DMS79 treated with DMSO at 0.1 percent for 48 hours (cell line): ENCODE measurements at regions not wholly inside any gene's neighbourhood (a gene's known extent, or its start where the extent isn't known, plus 50 kb on each side); places are given as distances from the start of the nearest gene placed in this dataset.

Experiments
- DNase-seq: peaks from one replicate; lab custom pipeline; 2025; lab: John Stamatoyannopoulos, UW

GRCh38 chr3:116767726-116768125 is 58.1 kb downstream of the TUSC7 start:
- DNase-seq = no peak

- peak; percentile 82 for DNase-seq
Observed at GRCh38 chr3:116770815-116771450, 61.4 kb downstream of the TUSC7 start.

DNA sequence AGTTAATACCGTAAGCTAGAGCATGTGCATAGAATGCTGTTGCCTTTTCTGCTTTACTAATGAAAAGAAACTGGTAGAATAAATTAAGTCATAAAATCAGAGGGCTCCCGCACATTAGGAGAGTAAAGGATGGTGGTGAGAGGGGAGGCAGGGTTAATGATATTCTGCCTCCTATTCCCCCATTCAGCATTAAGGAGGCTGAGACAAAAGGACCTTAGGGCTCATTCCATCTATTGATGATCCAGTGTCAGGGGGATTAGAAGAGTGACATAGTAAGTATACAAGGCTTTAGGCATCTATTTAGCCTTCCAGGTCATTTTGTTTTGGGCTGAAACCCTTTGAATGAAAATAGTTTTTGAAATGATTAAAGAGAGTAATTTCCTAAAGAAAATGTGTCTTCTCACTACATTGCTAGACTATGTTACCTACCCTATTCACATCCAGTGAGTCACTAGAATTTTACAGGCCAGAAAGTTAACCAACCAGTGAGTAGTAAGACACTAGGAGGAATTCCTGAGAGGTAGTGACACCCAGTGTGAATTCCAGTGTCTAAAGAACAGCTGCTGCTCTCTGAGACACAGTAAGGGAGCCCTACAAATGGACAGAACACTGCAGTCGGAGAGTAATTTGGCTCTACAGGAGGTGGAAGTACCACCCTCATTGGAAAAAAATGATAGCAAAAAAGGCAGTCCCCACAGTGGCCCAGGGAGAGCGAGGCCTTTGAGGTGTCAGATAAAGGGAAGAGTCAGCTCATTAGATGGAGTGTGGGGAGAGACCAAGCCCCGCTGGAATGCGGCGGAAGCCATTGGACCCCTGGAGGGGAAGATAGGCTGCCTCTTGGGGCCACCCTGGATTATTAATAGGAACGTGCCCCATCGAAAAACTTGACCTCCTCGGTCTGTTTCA is 67.6 kb downstream of the TUSC7 start:
- DNase-seq = no peak

GRCh38 chr3:116785226-116785625 is 75.6 kb downstream of the TUSC7 start:
- DNase-seq = no peak

GRCh38 chr3:116802651-116803050 is 93.1 kb downstream of the TUSC7 start:
- no peak for DNase-seq

DNA sequence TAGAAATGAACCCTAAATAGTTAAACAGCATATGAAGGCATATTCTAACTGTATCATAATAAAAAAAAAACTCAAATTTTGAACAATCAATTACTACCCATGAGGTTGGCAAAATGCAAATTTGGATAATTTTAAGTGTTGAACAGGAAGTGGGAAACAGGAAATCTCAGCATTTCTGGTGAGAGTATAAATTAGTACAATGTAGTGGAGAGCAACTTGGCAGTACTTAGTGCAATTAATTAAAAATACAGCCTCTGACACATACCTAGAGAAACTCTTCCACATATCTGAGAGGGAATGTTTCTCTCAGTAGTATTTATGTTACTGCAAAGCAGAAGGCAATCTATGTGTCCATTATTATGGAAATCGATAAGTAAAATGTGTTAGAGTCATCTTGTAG is 96.8 kb downstream of the TUSC7 start:
- no peak for DNase-seq

DNA sequence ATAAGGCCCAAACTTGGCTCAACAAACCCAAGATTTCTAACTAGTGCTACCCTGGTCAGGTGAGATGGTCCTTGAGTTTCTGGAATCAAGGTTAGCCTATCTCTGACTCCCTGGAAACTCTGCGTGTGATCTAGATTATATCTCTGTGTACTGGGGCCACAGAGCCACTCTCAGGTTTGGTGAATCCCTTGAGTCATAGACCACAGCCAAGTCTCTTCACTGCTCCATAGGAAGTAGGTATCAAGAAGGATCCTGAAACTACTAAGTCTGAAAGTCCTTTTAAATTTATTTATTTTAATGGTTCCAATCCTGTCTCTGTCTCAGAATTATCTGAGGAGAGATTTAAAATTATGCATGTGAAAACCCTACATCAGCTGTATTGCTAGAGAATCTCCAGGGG is 99.1 kb downstream of the TUSC7 start:
- DNase-seq = no peak

GRCh38 chr3:116809208-116809607 is 99.6 kb downstream of the TUSC7 start:
- DNase-seq = no peak

DNA sequence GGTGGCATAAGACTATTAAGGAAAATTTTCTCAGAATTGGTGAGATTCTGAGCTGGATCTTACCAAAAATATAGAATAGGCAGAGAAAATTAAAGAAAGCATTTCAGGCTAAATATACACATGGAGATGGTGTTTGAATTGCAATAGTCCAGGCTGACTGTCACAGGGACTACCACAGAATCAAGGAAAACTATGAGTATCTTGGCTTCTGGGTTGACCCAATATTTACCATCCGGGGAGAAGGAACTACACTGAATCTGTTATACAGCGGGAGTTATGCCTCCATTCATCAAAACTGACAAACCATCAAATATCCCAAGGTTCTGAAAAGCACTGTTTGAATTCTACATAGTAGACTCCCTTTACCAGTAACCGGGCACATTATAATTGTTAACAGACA is 102.2 kb downstream of the TUSC7 start:
- no peak for DNase-seq

DNA sequence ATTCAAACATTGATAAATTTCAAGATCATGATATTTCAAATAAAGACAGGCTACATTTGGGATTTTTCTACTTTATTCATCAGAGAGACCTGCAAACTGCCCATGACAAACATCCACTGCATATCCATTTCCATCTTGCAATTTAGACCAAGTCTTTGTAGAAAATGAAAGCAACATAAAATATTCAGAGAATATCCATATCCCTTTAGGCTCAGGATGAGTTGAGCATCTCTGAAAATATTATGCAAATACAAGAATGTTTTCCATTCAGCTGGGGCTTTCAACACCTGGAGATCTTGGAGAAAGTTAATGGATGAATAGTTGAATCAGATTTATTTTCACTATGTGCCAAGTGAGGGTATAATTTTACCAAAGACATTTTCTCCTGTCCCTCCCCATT is 103.4 kb downstream of the TUSC7 start:
- DNase-seq = no peak

GRCh38 chr3:116815321-116815720 is 105.7 kb downstream of the TUSC7 start:
- no peak for DNase-seq

DNA sequence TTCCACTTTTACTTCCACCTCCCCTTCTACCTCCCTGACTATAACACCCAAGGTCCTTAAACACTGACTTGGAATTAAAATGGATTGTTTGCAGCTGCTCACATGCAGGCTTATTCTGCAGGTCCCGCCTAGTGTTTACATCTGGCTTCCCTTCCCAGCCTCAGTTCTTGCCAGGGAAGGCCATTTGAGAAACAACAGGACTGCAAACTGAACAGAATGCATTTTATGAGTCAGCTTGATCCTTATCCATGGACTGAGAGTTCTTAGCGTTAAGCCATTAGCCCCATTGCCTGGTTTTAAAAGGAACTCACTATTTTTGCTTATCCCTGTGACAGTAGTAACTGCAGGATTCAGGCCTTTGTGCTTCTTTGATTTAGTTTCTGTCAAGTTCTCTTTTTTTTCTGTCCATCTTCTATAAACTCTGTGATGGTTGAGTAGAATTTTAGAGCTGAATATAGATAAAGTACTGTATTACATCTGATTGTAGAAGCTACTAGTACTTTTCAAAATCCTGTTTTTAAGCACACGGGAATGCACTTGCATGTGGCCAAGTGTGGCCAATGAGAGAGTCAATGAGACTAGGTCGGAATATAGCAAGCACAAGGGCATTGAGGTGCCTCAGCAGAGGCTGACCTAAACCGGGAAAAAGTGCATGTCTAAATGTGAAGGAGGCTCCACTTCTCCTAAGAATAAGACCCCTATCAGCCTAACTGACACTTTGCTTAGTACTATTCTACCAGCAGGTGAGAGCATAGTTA is 106.4 kb downstream of the TUSC7 start:
- no peak for DNase-seq

DNA sequence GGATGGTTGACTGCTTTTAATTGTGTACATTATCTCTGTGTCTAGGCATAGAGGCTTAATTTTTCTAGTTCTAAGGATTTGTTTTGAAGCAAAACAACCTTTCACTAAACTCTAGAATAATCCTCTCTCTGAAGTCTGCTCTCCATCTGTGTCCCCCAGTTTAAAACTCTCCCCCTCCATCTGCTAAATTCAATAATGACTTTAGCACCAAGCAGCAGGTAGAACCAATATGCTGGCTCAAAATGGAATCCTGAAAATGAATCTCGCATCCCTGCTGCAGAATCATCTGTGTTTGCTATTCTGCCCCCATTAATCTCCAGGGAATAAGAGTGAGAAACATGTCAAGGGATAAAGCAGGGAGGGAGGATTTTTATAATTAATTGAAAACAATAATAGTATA is 111.8 kb downstream of the TUSC7 start:
- DNase-seq = no peak

GRCh38 chr3:116824208-116824607 is 114.6 kb downstream of the TUSC7 start:
- no peak for DNase-seq

DNA sequence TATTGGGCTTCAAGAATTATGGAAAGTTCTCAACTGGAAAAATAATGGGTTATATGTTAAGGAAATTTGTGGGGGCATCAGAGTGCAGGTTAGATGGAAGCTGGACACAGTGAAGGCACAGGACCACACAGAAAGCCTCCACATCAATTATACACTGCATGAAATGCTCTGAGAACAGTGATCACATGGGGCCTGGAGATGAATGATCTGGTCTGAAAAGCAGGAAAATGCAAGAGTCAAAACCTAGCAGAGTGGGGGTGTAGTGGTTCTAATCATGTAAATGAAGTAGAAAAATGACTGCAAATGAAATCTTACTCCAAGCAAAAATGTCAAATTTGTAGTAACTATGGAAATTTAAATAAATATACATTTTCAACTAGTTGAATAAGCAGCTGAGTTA is 123.6 kb downstream of the TUSC7 start:
- no peak for DNase-seq

GRCh38 chr3:116834816-116835215 is 125.2 kb downstream of the TUSC7 start:
- DNase-seq = no peak

DNA sequence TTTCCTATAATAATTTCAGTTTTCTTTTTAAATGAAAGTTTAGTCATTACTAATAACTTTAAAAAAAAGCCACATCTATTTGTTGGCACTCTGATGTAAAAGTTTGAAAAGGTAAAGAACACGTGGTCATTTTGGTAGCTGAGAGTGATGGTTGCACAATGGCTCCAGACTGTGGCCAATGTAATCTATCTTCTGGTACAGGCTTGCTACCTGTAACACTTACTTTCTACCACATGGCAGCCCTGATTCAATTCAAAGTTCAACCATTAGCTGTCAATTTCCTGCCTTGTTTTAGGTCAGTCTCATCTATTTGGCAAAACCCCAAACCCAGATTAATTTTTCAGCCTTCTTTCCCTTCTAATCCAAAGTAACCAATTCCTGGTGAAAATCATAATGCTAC is 126.1 kb downstream of the TUSC7 start:
- DNase-seq = no peak

DNA sequence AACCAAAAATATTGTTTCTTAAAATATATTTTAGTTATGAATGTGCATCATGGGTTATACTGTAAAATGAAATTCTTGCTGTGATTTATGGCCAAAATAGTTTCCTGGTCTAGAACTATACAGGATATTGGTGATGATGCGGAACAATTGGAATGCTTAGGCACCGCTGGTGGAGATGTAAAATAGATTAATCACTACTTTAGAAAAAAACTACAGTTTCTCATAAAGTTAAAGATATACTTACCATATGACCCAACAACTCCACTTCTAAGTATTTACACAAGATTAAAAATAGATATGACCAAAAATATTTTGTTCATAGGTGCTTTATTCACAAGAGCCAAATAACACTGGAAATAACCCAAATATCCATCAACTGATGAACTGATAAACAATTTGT is 126.7 kb downstream of the TUSC7 start:
- no peak for DNase-seq

GRCh38 chr3:116837483-116837882 is 127.9 kb downstream of the TUSC7 start:
- no peak for DNase-seq

- DNase-seq = no peak
Observed at GRCh38 chr3:116841003-116841735, 131.6 kb downstream of the TUSC7 start.

GRCh38 chr3:116842254-116842957 is 132.8 kb downstream of the TUSC7 start:
- DNase-seq = no peak
